ENCODE measurements at regions not wholly inside any gene's neighbourhood (a gene's known extent, or its start where the extent isn't known, plus 50 kb on each side); places are given as distances from the start of the nearest gene placed in this dataset.

- H3K4me3 ChIP-seq (ENCODE audit: low read depth, low read length), result no peak overlapping the region
- no peak for DNase-seq (ENCODE audit: low read depth, low spot score)
- POLR2A ChIA-PET, result no interaction called here
- CTCF ChIA-PET, result no interaction called here
- TF ChIP-seq, protein P1, sequence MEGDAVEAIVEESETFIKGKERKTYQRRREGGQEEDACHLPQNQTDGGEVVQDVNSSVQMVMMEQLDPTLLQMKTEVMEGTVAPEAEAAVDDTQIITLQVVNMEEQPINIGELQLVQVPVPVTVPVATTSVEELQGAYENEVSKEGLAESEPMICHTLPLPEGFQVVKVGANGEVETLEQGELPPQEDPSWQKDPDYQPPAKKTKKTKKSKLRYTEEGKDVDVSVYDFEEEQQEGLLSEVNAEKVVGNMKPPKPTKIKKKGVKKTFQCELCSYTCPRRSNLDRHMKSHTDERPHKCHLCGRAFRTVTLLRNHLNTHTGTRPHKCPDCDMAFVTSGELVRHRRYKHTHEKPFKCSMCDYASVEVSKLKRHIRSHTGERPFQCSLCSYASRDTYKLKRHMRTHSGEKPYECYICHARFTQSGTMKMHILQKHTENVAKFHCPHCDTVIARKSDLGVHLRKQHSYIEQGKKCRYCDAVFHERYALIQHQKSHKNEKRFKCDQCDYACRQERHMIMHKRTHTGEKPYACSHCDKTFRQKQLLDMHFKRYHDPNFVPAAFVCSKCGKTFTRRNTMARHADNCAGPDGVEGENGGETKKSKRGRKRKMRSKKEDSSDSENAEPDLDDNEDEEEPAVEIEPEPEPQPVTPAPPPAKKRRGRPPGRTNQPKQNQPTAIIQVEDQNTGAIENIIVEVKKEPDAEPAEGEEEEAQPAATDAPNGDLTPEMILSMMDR (IDR thresholded peaks at IDR 0.05; ENCODE audit: insufficient read depth, low read length, missing control alignments), result no peak
Measured at GRCh38 chr19:31863122-31863521, 482.3 kb upstream of the ZNF507 start.

GRCh38 chr19:31874313-31874712, 471.1 kb upstream of the ZNF507 start:
- CTCF ChIA-PET, result no interaction called here
- POLR2A ChIA-PET, result no interaction called here
- DNase-seq (ENCODE audit: low read depth, low spot score), result no peak
- H3K4me3 ChIP-seq (ENCODE audit: low read depth, low read length), result no peak overlapping the region
- TF ChIP-seq, protein P1 (IDR thresholded peaks at IDR 0.05; ENCODE audit: insufficient read depth, low read length, missing control alignments), result no peak

- CTCF ChIA-PET, result no interaction called here
- no peak overlapping the region for H3K4me3 ChIP-seq (ENCODE audit: low read depth, low read length)
- no peak for DNase-seq (ENCODE audit: low read depth, low spot score)
- TF ChIP-seq, protein P1 (IDR thresholded peaks at IDR 0.05; ENCODE audit: insufficient read depth, low read length, missing control alignments), result no peak
- POLR2A ChIA-PET, result no interaction called here
Measured at GRCh38 chr19:31875591-31875990, 469.8 kb upstream of the ZNF507 start.

- DNase-seq (ENCODE audit: low read depth, low spot score), result no peak
- TF ChIP-seq, protein P1 (IDR thresholded peaks at IDR 0.05; ENCODE audit: insufficient read depth, low read length, missing control alignments), result no peak
- ChIA-PET POLR2A (no interaction called here), CTCF (no interaction called here)
- no peak overlapping the region for H3K4me3 ChIP-seq (ENCODE audit: low read depth, low read length)
Measured at GRCh38 chr19:31880283-31880682, 465.1 kb upstream of the ZNF507 start.

DNA sequence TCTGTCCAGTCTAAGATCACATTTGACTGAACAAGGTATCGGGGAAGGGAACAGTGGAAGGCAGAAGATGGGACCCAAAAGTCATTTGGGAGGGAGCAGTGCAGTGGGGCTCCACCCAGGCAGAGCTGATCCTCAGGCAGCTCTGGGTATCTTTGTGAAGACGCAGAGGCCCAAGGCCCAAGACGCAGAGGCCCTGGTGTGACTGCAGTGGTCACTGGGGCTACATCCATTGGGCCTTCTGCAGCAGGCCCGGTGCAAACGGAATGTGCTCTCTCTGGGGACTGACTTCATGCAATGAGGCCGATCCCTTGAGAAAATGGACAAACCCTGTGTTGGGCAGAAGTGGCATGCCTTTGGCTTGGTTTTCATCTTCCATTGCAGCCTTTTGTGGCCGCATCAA, 463.4 kb upstream of the ZNF507 start:
- POLR2A ChIA-PET, result no interaction called here
- CTCF ChIA-PET, result no interaction called here
- H3K4me3 ChIP-seq (ENCODE audit: low read depth, low read length), result no peak overlapping the region
- no peak for DNase-seq (ENCODE audit: low read depth, low spot score)
- TF ChIP-seq, protein P1 (IDR thresholded peaks at IDR 0.05; ENCODE audit: insufficient read depth, low read length, missing control alignments), result no peak

- no peak for DNase-seq (ENCODE audit: low read depth, low spot score)
- ChIA-PET CTCF (no interaction called here), POLR2A (no interaction called here)
- H3K4me3 ChIP-seq (ENCODE audit: low read depth, low read length), result no peak overlapping the region
- TF ChIP-seq, protein P1 (IDR thresholded peaks at IDR 0.05; ENCODE audit: insufficient read depth, low read length, missing control alignments), result no peak
Measured at GRCh38 chr19:31882709-31883108, 462.7 kb upstream of the ZNF507 start.

Measured in AG04449 (cell line).